IPS-NIHi7 (cell line): ENCODE measurements at regions not wholly inside any gene's neighbourhood (a gene's known extent, or its start where the extent isn't known, plus 50 kb on each side); places are given as distances from the start of the nearest gene placed in this dataset.
A peak's percentile ranks its signal among the peaks of the same experiment; 100 is the strongest.
"Not testable (repeated sequence)": the region's sequence is repeated elsewhere in the genome, so short reads cannot be mapped to it uniquely, and the experiment has no call there.

ENCODE experiments used
- DNase-seq: peaks from one replicate; pipeline ENCODE4 v3.0.0; 2012; ENCODE audit warnings: mixed read lengths; ENCODE audit errors: extremely low spot score

DNA sequence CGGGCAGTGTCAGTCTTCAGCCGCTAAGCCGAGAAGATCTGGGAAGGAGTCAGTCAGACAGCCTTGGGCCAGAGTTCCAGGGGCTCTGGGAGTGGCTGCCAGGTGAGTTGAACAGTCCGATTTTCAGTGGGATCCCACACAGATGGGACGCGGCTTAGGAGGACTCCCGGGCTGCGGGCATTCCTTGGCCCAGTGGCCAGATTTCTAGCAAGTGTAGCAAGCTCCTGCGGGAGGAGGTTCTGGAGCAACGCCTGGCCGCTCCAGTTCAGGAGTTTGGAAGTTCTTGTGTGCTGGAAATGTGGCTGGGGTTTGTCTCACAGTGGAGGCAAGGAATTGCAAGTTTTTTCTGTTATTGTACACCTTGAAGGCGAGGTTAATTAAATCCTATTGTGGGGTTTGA is 414.0 kb upstream of the EPHA7 start:
- DNase-seq = not testable (repeated sequence)

DNA sequence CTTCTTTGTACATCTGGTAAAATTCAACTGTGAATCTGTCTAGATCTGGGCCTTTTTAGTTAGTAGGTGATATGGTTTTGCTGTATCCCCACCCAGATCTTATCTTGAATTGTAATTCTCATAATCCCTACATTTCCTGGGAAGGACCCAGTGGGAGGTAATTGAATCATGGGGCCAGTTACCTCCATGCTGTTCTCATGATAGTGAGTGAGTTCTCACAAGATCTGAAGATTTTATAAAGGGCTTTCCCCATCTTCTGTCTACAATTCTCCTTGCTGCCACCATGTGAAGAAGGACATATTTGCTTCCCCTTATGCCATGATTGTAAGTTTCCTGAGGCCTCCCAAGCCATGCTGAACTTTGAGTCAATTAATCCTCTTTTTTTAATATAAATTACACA is 410.4 kb upstream of the EPHA7 start:
- DNase-seq = not testable (repeated sequence)

DNA sequence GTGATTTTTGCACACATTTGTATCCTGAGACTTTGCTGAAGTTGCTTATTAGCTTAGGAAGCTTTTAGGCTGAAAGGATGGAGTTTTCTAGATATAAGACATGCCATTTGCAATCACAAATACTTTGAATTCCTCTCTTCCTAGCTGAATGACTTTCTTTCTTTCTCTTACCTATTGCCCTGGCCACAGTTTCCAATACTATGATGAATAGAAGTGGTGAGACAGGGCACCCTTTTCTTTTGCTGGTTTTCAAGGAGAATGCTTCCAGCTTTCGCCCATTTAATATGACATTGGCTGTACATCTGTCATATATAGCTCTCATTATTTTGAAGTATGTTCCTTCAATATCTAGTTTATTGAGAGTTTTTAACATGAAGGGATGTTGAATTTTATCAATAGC is 409.6 kb upstream of the EPHA7 start:
- DNase-seq = no peak

DNA sequence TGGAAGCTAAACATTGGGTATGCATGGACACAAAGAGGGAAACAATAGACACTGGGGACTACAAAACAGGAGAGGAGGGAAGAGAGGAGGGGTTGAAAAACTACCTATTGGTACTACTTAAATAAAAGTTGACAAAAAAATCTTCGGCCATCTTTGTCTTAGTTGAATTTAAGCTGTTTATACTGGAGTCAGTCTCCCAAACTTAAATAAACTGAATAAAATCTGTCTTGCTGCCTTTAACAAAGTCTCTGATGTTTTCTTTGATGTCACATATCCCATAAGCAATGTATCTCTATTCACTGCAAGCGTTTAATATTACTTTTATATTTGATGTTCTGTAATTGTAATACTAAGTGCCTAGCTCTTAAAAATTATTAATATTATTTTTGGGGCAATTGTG is 409.2 kb upstream of the EPHA7 start:
- DNase-seq = no peak

- no peak for DNase-seq
Measured at GRCh38 chr6:93827728-93828127, 408.4 kb upstream of the EPHA7 start.

DNA sequence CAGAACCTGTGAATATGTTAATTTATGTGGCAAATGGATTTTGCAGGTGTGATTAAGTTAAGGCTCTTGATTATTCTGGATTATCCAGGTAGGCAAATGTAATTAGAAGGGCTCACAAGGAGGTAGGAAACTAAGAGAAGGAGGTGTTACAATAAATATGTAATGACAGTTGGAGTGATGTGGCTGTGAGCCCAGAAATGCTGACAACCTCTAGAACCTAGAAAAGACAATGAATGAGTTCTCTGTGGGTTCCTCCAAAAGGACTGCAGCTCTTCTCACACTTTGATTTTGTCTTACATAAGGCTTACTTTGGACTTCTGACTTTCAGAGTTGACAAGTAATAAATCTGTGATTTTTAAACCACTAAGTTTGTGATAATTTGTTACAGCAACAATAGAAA is 406.6 kb upstream of the EPHA7 start:
- no peak for DNase-seq

DNA sequence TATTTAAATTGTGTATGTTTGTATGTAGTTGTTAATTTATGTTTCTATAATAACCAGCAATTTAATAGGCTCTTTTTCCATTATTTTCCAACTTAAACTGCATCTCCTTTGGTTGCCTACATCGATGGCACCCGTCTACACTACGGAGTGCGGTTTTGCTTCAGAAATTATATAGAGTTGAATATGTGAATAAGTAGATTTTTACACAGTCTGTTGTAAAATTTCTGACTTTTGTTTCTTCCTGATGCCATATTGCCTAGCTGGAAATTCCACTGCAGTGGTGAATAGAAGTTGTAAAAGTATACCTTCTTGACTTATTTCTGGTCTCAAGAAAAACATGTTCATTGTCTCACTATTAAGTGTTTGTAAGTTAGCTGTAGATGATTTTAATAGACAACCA is 404.1 kb upstream of the EPHA7 start:
- DNase-seq = no peak

DNA sequence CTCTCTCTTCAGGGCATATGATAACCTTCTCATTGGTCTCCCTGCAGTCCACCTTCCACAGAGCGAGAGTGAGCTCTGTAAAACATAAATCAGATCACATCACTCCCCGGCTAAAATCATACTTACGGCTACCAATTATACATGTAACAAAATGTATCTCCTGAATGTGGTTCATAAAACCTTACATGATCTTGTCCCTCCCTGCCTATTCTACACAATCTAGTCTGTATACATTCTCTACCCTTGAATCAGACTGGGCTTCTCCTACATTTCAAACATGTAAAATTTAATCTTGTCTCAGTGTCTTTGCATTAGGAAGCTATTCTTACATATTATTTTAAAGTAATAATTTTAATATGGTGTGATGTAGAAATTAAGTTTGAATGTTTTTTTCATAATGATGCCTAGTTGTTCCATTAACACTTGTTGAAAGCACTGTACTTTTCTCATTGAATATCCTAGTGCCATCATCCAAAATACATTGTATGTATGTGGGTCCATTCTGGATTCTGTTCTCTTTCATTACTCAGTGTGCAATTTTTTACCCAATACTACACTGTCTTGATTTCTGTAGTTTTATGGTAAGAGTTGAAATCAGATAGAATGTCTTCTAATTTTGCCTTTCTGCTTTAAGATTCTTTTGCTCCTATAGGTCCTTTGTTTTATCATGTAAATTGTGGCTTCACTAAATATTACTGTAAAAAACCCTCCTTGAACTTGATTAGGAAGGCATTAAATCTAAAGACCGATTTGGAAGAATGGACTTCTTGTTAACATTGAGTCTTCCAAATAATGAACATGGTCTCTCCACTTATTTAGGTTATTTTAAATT is 403.3 kb upstream of the EPHA7 start:
- DNase-seq = no peak

GRCh38 chr6:93821953-93822352 is 402.6 kb upstream of the EPHA7 start:
- DNase-seq = no peak

GRCh38 chr6:93820465-93821082 is 401.2 kb upstream of the EPHA7 start:
- no peak for DNase-seq

- DNase-seq = no peak
Measured at GRCh38 chr6:93819189-93819588, 399.8 kb upstream of the EPHA7 start.

DNA sequence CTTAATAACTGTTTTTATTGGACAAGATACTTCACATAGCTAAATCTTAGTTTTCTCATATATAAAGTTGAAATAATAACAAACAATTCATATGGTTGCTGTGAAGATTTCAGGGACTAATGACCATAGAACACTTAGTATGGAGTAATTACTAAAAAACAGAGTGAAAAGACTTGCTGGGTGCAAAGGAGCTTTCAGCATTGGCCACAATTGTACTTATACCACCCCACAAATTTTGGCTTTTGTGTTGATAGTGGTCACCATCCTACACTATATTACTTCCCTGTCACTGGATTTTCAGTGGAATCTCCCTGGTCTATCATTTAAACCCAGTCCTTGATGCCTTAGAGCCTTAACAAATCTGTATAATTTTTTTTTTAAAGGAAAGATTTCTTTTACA is 398.6 kb upstream of the EPHA7 start:
- no peak for DNase-seq

GRCh38 chr6:93806409-93807270 is 387.3 kb upstream of the EPHA7 start:
- DNase-seq = no peak

DNA sequence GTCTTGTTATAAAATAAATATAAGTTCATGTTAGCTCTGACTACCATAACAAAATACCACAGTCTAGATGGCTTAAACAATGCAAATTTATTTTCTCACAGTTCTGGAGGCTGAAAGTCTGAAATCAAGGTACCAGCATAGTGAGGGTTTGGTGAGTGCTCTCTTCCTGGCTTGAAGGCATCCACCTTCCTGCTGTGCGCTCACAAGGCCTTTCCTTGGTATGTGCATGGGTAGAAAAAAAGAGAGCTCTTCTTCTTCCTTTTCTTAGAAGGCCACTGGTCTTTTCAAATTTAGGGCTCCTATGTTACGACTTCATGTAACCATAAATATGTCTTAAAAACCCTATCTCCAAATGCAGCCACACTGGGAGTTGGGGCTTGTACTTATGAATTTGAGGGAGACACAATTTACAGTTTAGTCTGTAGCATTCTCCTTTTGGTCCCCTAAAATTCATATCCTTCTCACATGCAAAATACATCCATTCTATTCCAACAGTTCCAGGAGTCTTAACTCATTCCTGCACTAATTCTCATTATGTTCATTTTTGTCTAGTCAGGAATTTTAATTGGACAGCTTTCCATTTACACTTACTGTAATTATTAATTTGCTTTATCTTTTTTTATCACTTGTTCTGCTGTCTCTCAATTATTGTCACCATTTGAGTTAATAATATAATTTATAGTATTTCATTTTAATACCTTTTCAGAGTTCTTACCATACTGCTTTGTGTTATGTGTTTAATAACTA is 381.9 kb upstream of the EPHA7 start:
- DNase-seq = peak; percentile 21

DNA sequence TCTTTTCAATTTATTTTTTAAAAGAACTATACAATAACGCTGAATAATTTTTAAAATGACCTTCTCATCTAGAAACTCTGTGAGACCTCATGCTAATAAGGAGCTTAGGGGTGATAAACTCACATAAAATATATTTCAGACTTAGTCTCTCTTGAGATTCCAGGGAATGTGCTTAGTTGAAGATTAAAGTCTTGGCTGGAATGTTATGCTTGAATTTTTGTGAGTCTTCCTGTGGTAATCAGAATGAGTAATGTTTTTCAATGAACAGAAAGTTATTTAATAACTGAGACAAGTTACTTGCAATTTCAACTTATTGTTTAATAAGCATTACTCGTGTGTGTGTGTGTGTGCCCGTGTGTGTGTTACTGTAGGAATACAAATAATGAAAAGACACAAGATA is 379.9 kb upstream of the EPHA7 start:
- DNase-seq = no peak

DNA sequence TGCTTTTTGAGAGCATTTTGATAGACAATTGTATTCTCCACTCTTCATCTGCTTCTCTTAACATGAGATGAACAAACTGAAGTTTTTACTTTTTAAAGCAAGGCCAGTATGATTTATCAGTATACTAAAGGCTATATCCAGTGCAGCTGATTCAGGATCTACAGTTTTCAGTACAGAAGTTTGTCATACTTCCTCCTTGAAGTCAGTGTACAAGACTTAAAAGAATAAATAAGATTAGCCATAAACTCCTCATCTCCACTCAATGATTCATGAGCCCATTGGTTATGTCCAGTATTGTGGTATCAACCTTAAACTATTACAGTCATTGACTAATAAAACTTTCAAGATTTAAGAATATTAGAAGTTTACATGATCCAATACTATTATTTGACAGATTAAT is 374.8 kb upstream of the EPHA7 start:
- DNase-seq = no peak

DNA sequence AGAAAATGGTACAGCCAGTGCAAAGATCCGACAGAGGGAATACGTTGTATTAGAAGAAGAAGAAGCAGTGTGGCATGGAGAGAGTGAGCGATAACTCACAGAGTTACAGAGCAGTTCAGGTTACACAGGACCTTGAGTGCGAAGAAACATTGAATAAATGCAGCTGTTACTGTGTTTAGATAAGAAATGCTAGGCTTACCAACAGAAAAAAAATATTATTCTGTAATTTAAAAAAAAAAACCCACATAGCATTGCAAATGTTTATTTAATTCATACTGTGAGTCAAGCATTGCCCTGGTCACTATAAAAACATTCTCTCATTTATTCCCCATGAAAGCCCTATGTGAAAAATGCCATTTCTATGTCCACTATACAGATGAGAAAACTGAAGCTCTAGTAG is 373.4 kb upstream of the EPHA7 start:
- no peak for DNase-seq

GRCh38 chr6:93790981-93791380 is 371.6 kb upstream of the EPHA7 start:
- no peak for DNase-seq

GRCh38 chr6:93789532-93789931 is 370.2 kb upstream of the EPHA7 start:
- DNase-seq = no peak

DNA sequence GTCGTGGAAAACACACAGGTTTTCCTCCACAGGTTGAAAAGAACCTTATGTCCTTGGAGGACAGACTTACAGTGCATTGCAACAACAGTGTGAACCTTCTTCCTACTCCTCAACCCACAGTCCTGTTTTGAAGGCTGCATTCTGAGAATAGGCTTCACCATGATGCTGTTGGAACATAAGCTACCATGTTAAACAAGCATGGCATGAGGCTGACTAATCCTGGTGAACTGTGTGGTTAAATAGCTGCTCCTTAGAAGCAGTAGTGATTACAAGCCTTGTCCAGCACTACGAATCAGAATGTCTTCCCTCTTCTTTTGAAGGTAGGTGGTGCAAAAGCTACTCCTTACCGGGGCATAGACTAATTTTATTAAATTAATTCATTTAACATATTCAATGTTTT is 368.5 kb upstream of the EPHA7 start:
- peak; percentile 11 for DNase-seq

GRCh38 chr6:93786474-93787330 is 367.3 kb upstream of the EPHA7 start:
- DNase-seq = peak; percentile 46
